D721Med (cell line): ENCODE measurements at regions not wholly inside any gene's neighbourhood (a gene's known extent, or its start where the extent isn't known, plus 50 kb on each side); places are given as distances from the start of the nearest gene placed in this dataset.

Experiments used
- DNase-seq: peaks from one replicate; pipeline ENCODE4 v3.0.0; 2011; ENCODE audit warnings: low spot score; ENCODE audit not compliant: insufficient read length
- FAIRE-seq: peaks from 2 replicates; lab custom pipeline; 2011; peaks lifted over from hg19 to GRCh38; lab: Jason Lieb, UNC
- TF ChIP-seq, protein P1 (sequence below): IDR thresholded peaks from 2 replicates; pipeline ENCODE4 v1.5.1; 2012; ENCODE audit warnings: mild to moderate bottlenecking, control low read depth; ENCODE audit not compliant: insufficient read depth; ENCODE audit errors: missing control alignments

- TF ChIP-seq, protein P1, sequence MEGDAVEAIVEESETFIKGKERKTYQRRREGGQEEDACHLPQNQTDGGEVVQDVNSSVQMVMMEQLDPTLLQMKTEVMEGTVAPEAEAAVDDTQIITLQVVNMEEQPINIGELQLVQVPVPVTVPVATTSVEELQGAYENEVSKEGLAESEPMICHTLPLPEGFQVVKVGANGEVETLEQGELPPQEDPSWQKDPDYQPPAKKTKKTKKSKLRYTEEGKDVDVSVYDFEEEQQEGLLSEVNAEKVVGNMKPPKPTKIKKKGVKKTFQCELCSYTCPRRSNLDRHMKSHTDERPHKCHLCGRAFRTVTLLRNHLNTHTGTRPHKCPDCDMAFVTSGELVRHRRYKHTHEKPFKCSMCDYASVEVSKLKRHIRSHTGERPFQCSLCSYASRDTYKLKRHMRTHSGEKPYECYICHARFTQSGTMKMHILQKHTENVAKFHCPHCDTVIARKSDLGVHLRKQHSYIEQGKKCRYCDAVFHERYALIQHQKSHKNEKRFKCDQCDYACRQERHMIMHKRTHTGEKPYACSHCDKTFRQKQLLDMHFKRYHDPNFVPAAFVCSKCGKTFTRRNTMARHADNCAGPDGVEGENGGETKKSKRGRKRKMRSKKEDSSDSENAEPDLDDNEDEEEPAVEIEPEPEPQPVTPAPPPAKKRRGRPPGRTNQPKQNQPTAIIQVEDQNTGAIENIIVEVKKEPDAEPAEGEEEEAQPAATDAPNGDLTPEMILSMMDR: no peak
- DNase-seq (no peak), FAIRE-seq (no peak)
These were observed 60.6 kb upstream of the AKR1E2 start for GRCh38 chr10:4765428-4765827.

DNA sequence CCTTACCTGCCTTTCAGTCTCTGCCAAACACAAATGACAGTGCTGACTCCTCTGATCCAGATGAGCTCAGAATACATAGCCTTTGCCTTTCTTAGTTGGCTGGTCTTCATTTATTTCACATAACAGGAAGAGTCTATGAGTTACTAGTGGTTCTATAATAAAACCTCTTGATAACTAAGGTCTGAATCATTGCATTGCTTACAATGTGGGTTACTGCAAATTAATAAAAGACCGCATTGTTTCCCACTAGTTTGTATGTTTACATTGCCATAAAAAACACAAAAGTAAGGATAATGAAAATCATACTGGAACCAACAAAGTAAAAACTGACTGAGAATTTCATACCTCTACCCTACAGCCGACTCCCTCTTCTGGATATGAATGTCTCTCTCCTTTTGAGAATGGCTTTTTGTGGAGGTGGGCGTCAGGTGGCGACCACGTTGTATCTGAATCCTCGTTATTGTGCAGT, 62.0 kb upstream of the AKR1E2 start:
- DNase-seq (no peak), FAIRE-seq (no peak)
- TF ChIP-seq, protein P1: no peak

DNA sequence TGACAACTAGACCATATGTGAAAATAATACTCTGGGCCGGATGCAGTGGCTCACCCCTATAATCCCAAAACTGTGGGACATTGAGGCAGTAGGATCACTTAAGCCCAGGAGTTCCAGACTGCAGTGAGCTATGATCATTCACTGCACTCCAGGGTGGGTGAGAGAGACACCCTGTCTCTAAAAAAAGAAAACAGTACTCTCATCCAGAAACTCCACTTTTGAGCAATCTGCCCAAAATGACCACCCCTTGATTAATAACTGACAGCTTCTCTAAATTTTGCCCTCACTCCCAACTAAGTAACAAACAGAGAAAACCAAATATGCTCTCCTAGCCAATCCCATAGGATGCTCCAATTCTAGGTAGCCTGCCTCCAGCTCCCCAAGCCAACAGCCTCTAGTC, 62.5 kb upstream of the AKR1E2 start:
- TF ChIP-seq, protein P1: no peak
- DNase-seq (no peak), FAIRE-seq (no peak)

DNA sequence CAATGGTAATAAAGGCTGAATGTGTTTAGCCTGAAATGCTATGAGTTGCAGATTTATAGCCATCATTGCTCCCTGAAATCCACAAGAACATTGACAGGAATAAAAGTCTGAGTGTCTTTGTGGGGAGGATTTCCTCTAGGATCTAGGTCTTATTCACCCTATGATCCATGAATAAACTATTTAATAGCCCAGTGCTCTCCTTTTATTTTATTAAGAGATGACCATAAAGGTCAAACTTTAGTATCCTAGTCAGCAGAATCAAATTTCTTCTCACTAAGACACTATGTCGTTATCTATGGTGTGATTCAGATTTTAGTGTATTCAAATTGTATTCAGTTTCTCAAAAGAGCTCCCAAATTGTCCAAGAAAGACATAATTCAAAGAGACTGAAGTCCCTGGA, 67.8 kb upstream of the AKR1E2 start:
- DNase-seq (no peak), FAIRE-seq (no peak)
- TF ChIP-seq, protein P1: no peak

GRCh38 chr10:4755286-4755989, 70.6 kb upstream of the AKR1E2 start:
- TF ChIP-seq, protein P1: no peak
- FAIRE-seq: no peak
- no peak for DNase-seq

DNA sequence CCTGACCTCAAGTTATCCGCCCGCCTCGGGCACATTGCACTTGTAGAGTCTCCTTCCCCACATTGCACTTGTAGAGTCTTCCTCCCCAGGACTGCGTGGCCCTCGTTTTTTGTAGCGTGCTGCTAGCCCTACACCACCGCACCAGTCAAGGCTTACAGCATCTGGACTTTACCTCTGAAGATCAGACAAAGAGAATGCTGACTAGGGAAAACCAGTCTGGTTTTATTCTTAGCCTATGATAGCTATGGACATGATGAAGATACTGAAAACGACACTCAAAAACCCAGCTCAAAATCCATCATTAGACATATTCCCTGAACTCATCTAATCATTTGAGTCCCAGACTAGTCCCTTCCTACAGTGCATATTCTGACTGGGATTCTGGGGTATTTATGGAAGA, 71.9 kb upstream of the AKR1E2 start:
- TF ChIP-seq, protein P1: no peak
- FAIRE-seq (no peak), DNase-seq (no peak)

- no peak for FAIRE-seq
These were observed 74.8 kb upstream of the AKR1E2 start for GRCh38 chr10:4751211-4751610.

More at GRCh38 chr10:4751211-4751610, 74.8 kb upstream of the AKR1E2 start:
- TF ChIP-seq, protein P1: no peak
- DNase-seq: no peak
